ENCODE measurements at regions not wholly inside any gene's neighbourhood (a gene's known extent, or its start where the extent isn't known, plus 50 kb on each side); places are given as distances from the start of the nearest gene placed in this dataset.

GRCh38 chr12:29041621-29042020 lies 107.5 kb upstream of the FAR2 start:
- no peak for DNase-seq

- no peak for DNase-seq
These were observed 106.0 kb upstream of the FAR2 start for GRCh38 chr12:29043069-29043468.

- DNase-seq: no peak
These were observed 104.3 kb upstream of the FAR2 start for GRCh38 chr12:29044799-29045198.

GRCh38 chr12:29048787-29049186 lies 100.3 kb upstream of the FAR2 start:
- DNase-seq: no peak

- no peak for DNase-seq
These were observed 98.6 kb upstream of the FAR2 start for GRCh38 chr12:29050503-29050902.

GRCh38 chr12:29051221-29051620 lies 97.9 kb upstream of the FAR2 start:
- no peak for DNase-seq

- no peak for DNase-seq
These were observed 95.5 kb upstream of the FAR2 start for GRCh38 chr12:29053567-29053966.

- no peak for DNase-seq
These were observed 94.0 kb upstream of the FAR2 start for GRCh38 chr12:29054858-29055663.

- DNase-seq: no peak
These were observed 83.0 kb upstream of the FAR2 start for GRCh38 chr12:29066011-29066588.

GRCh38 chr12:29067430-29067829 lies 81.6 kb upstream of the FAR2 start:
- DNase-seq: no peak

GRCh38 chr12:29070309-29070708 lies 78.8 kb upstream of the FAR2 start:
- DNase-seq: no peak

GRCh38 chr12:29071099-29071498 lies 78.0 kb upstream of the FAR2 start:
- DNase-seq: no peak

GRCh38 chr12:29072631-29073030 lies 76.4 kb upstream of the FAR2 start:
- no peak for DNase-seq

GRCh38 chr12:29073631-29074239 lies 75.3 kb upstream of the FAR2 start:
- peak; percentile 53 for DNase-seq

- no peak for DNase-seq
These were observed 68.0 kb upstream of the FAR2 start for GRCh38 chr12:29081101-29081500.

- DNase-seq: no peak
These were observed 66.6 kb upstream of the FAR2 start for GRCh38 chr12:29082522-29082921.

GRCh38 chr12:29086325-29087271 lies 62.5 kb upstream of the FAR2 start:
- DNase-seq: no peak

- no peak for DNase-seq
These were observed 60.4 kb upstream of the FAR2 start for GRCh38 chr12:29088611-29089219.

Data from muscle of arm (tissue), 1 donor.